ENCODE measurements at regions not wholly inside any gene's neighbourhood (a gene's known extent, or its start where the extent isn't known, plus 50 kb on each side); places are given as distances from the start of the nearest gene placed in this dataset.

- TF ChIP-seq GATA2 (IDR thresholded peaks at IDR 0.05; ENCODE audit: low read depth, low read length): no peak
- TF ChIP-seq GATA3 (IDR thresholded peaks at IDR 0.05; ENCODE audit: low read depth, low read length): no peak
Observed at GRCh38 chr7:9876053-9876452, 1097.6 kb upstream of the PHF14 start.
